Stimulated activated CD4-positive, alpha-beta T cell treated with anti-CD3 and anti-CD28 coated beads, Interleukin-12 subunit alpha, Interleukin-12 subunit beta, amount 100 ng/mL, for 48 hours (primary cell): ENCODE measurements at regions not wholly inside any gene's neighbourhood (a gene's known extent, or its start where the extent isn't known, plus 50 kb on each side); places are given as distances from the start of the nearest gene placed in this dataset.
"Not testable (repeated sequence)": the region's sequence is repeated elsewhere in the genome, so short reads cannot be mapped to it uniquely, and the experiment has no call there.

Source experiments
- DNase-seq, 3 donors: peaks; one replicate each; pipeline ENCODE4 v3.0.0-alpha.2; 2020; ENCODE audit warnings: low read depth in 2 of 3, low spot score in 1 of 3

- not testable (repeated sequence) for DNase-seq
Measured at GRCh38 chr16:16613212-16613611, 234.3 kb downstream of the NPIPA7 start.

- DNase-seq = not testable (repeated sequence)
Measured at GRCh38 chr16:16614484-16614883, 235.5 kb downstream of the NPIPA7 start.

GRCh38 chr16:16618963-16619465 is 240.1 kb downstream of the NPIPA7 start:
- not testable (repeated sequence) for DNase-seq

GRCh38 chr16:16624367-16624766 is 245.4 kb downstream of the NPIPA7 start:
- DNase-seq = not testable (repeated sequence)

GRCh38 chr16:16625140-16625539 is 246.2 kb downstream of the NPIPA7 start:
- not testable (repeated sequence) for DNase-seq

- DNase-seq = not testable (repeated sequence)
Measured at GRCh38 chr16:16627865-16628264, 248.9 kb downstream of the NPIPA7 start.

GRCh38 chr16:16638231-16638630 is 259.3 kb downstream of the NPIPA7 start:
- DNase-seq = not testable (repeated sequence)

GRCh38 chr16:16638714-16639113 is 259.8 kb downstream of the NPIPA7 start:
- not testable (repeated sequence) for DNase-seq

- not testable (repeated sequence) for DNase-seq
Measured at GRCh38 chr16:16643828-16644227, 264.9 kb downstream of the NPIPA7 start.

GRCh38 chr16:16648002-16648401 is 269.1 kb downstream of the NPIPA7 start:
- DNase-seq = not testable (repeated sequence)

- not testable (repeated sequence) for DNase-seq
Measured at GRCh38 chr16:16672180-16672812, 293.4 kb downstream of the NPIPA7 start.

- not testable (repeated sequence) for DNase-seq
Measured at GRCh38 chr16:16674820-16675219, 295.9 kb downstream of the NPIPA7 start.

GRCh38 chr16:16721849-16722248 is 342.9 kb downstream of the NPIPA7 start:
- DNase-seq = not testable (repeated sequence)

GRCh38 chr16:16722666-16723065 is 343.7 kb downstream of the NPIPA7 start:
- DNase-seq = not testable (repeated sequence)

- DNase-seq = not testable (repeated sequence)
Measured at GRCh38 chr16:16723819-16724519, 345.0 kb downstream of the NPIPA7 start.

GRCh38 chr16:16727048-16727447 is 348.1 kb downstream of the NPIPA7 start:
- not testable (repeated sequence) for DNase-seq

GRCh38 chr16:16742573-16742972 is 363.6 kb downstream of the NPIPA7 start:
- DNase-seq = not testable (repeated sequence)

GRCh38 chr16:16754992-16755667 is 376.2 kb downstream of the NPIPA7 start:
- DNase-seq = not testable (repeated sequence)

GRCh38 chr16:16763449-16763848 is 384.5 kb downstream of the NPIPA7 start:
- no peak for DNase-seq

GRCh38 chr16:16770717-16771116 is 391.8 kb downstream of the NPIPA7 start:
- DNase-seq = not testable (repeated sequence)

- DNase-seq = no peak
Measured at GRCh38 chr16:16774389-16774788, 395.4 kb downstream of the NPIPA7 start.

- DNase-seq = no peak
Measured at GRCh38 chr16:16778332-16778731, 399.4 kb downstream of the NPIPA7 start.
